Activated T-cell treated with anti-CD3 and anti-CD28 coated beads, Interleukin-2, amount 50 U/mL, for 72 hours (primary cell): ENCODE measurements at regions not wholly inside any gene's neighbourhood (a gene's known extent, or its start where the extent isn't known, plus 50 kb on each side); places are given as distances from the start of the nearest gene placed in this dataset.
A peak's percentile ranks its signal among the peaks of the same experiment; 100 is the strongest.

Source experiments
- ATAC-seq, 2 donors: fragments of 150-1000 bp; cut with Tn5 transposase; replicated peaks in 1 of 2; 2 replicates each; pipeline ENCODE4 v1.10.0; 2021; ENCODE audit warnings: moderate library complexity in 2 of 2, mild to moderate bottlenecking in 1 of 2
- DNase-seq, 2 donors: peaks; one replicate each; pipeline ENCODE4 v3.0.0; 2021 to 2022; ENCODE audit warnings: mixed read lengths in 1 of 2
- H3K27ac Mint-ChIP-seq: one replicate; pipeline ENCODE4 v1.8.0; 2022; ENCODE audit warnings: mild to moderate bottlenecking, moderate library complexity, mixed read lengths
- H3K27me3 Mint-ChIP-seq: one replicate; pipeline ENCODE4 v1.8.0; 2022; ENCODE audit warnings: low read depth, mixed read lengths
- H3K36me3 Mint-ChIP-seq, 2 donors: one replicate each; pipeline ENCODE4 v1.8.0; 2022; ENCODE audit warnings: mixed read lengths in 2 of 2, mild to moderate bottlenecking in 1 of 2; ENCODE audit not compliant: insufficient read depth in 2 of 2
- H3K4me1 Mint-ChIP-seq: one replicate; pipeline ENCODE4 v1.8.0; 2022; ENCODE audit warnings: low read depth, mixed read lengths
- H3K4me3 Mint-ChIP-seq, 2 donors: one replicate each; pipeline ENCODE4 v1.8.0; 2022; ENCODE audit warnings: mild to moderate bottlenecking in 2 of 2, mixed read lengths in 2 of 2, moderate library complexity in 2 of 2
- H3K9me3 Mint-ChIP-seq, 2 donors: one replicate each; pipeline ENCODE4 v1.8.0; 2022; ENCODE audit warnings: mixed read lengths in 2 of 2

DNA sequence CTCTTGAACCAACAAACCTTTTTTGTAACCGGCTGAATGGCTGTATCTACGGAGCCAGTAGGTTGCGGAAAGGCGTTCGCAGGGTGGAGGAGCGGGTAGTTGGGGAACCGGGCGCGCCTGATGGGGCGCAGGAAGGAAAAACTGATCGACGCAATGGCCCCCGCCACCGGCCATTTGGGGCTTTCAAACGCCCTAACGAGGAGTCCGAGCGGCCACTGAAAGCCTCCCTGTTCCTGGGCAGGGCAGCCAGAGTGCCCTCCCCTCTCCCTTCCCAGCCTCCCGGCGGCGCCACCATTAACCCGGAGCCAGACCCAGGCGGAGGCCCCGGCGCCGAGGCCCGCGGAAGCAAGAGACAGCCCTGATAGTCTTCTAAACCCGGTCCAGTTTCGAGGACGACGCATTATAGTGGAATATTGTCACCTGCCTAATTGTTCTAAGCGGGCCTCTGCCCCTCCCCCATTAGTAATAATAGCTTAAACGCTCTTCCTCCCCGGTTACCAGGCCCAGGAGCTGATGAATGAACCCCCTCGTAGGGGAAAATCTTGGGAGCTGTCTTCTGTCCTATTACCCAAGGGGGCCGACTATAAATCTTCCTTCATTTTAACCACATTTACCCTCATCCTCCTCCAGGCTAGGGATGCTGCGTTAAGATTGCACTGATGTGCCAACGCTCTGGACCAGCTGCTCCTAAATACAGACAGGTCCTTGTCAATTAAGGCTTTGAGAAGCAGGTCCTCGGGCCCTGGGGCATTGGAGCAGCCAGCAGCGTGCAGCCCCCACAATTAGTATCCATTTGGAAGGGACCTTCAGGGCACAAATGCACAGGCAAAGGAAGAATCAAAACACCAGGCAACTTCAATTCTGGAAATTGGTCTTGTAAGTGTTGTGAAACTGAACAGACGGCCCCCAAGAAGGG, 61.6 kb upstream of the TMEM33 start:
- peaks cover 6% of the 10 kb centered on the region for H3K4me1 Mint-ChIP-seq
- no peaks in the 10 kb centered on the region for H3K9me3 Mint-ChIP-seq
- peak overlapping the region in 1 of 2 donors; percentile 37 for H3K4me3 Mint-ChIP-seq
- H3K36me3 Mint-ChIP-seq, result no peaks in the 10 kb centered on the region
- H3K27ac Mint-ChIP-seq, result no peak overlapping the region
- ATAC-seq (no peak), DNase-seq (no peak)
- H3K27me3 Mint-ChIP-seq, result peaks cover 95% of the 10 kb centered on the region

DNA sequence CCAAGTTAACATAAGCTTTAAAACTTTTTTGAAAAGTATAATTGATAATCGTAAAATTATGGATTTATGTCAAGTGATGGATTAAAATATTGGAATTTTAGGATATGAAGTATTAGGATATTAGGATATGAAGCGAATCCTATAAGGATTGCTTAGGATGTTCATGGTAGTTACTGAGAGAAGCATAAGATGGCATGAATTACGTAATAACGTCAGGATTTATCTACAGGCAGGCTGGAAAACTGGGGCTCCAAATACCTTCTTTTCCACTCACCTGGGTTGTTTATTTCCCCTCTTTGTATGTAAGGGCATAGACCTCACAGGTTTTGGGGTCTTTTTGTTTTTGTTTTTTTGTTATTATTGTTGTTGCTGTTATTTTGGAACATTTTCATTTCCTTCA, 65.2 kb upstream of the TMEM33 start:
- H3K4me1 Mint-ChIP-seq, result peaks cover 15% of the 10 kb centered on the region
- ATAC-seq, result no peak

DNA sequence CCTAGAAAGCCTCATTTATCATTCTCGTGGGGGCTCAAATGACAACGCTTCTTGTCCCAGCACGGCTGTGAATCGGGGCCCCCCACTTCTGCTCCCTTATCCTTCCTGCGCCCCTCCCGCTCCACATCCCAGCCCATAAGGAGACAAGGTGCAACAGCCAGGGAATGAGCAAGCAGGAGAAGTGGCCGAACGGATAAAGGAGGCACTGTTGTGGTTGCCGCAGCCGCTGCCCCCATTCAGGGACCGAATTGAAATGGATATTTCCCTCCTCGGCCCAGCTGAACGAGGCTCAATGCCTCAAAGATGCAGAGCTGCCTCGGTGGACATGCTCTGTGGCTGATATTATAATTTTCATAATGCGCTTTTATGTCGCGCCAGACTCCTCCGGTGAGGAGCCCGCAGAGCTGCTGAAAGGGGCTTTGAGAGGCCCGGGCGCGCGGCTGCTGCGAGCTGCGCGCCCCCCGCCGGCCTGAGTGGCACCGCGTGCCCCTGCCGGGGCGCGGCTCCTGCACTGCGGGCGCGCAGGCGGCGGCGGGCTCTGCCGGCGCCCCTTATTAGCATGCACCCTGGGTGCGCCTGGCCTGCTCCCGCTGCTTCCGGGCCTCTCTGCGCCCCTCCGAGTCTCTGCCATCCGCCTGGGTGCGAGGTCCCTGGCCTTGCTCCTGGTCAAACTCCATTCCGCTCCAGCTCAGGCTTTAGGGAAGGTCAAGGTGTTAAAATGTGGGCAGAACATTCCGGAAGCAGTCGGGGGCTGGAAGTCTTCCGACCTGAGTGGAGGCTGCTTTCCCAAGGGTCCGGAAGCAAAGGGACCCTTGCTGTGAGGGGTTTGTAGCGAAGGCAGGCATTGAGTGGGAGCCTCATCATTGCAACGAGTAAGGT, 68.2 kb upstream of the TMEM33 start:
- peaks cover 11% of the 10 kb centered on the region for H3K4me1 Mint-ChIP-seq
- no peaks in the 10 kb centered on the region for H3K9me3 Mint-ChIP-seq
- ATAC-seq (peak in 1 of 2 donors; percentile 32), DNase-seq (no peak)
- H3K36me3 Mint-ChIP-seq, result no peaks in the 10 kb centered on the region
- no peak overlapping the region for H3K27ac Mint-ChIP-seq
- H3K27me3 Mint-ChIP-seq, result peaks cover 83% of the 10 kb centered on the region
- peak overlapping the region; percentile 28 to 54 for H3K4me3 Mint-ChIP-seq

More for the DNA sequence above, 65.2 kb upstream of the TMEM33 start:
- no peaks in the 10 kb centered on the region for H3K36me3 Mint-ChIP-seq
- no peak overlapping the region for H3K27ac Mint-ChIP-seq
- no peak overlapping the region for H3K4me3 Mint-ChIP-seq
- no peaks in the 10 kb centered on the region for H3K9me3 Mint-ChIP-seq
- H3K27me3 Mint-ChIP-seq, result peaks cover 92% of the 10 kb centered on the region
- DNase-seq, result no peak

DNA sequence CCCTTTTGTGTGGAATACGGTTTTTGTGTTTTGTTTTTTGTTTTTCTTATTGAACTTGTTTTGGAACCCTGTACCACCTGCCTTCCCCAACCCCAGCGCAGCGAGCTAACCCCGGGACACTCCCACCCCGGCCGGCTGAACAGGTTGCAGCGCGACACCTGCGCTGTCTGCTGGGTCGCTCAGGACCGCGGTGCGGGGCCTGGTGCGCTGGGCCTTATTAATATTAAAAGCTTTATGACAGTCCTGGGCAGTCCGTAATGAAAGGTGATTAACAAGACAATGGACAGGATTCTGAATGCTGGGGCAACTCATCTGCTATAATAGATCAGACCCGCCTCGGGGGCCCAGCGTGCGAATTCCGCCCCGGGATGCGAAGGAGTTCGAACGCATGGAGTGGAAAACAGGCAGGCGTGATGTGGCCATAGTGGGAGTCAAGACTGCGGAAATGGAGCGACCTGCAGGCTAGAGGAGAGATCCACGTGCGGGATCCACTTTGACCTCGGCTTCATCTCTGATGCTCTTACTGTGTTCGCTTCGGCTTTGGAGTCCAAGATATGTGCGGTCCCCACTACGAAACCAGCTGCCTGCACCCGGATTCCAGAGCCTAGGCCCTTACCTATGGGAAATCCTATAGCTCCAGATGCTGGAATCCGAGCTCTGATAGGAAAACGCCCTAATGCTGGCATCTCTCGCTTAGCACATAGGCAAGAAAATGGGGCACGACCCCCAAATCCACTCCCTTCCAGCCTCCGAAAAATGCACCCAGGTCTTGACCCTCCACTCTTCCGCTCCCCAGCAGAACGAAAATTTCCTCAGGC, 69.0 kb upstream of the TMEM33 start:
- ATAC-seq, result no peak
- Mint-ChIP-seq H3K36me3 (no peaks in the 10 kb centered on the region), H3K9me3 (no peaks in the 10 kb centered on the region), H3K4me3 (peak overlapping the region in 1 of 2 donors; percentile 54), H3K27me3 (peaks cover 82% of the 10 kb centered on the region), H3K27ac (no peak overlapping the region), H3K4me1 (peaks cover 11% of the 10 kb centered on the region)
- DNase-seq, result no peak

DNA sequence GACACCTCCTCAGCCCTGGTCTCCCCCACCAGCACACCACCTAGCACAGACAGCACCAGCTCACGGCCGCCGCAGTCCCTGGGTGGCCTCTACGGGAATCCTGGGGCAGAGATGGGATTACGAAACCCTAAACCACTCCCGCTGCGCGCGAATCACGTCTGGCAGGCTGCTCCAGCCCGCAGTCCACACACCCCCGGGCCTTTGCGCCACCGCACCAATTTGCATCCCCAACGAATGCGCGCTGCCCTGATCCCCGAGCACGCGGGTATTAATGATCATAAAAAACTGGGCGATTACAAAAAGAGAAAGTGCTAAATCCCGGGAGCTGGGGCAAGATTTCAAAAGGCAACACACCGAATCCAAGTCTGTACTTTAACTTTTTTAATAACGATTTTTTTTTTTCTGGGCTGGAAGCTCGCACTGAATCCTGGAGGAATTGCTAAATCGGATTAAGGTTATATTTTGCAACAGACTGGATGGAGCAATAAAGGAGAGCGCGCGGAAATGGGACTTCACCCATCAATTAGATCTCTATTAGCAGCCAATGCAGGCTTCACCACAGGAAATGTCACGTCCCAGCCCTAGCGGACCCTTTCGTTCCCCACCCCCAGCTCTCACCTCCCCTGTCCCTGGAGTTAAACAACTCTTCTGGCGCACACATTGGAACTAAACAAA, 69.8 kb upstream of the TMEM33 start:
- no peaks in the 10 kb centered on the region for H3K36me3 Mint-ChIP-seq
- peaks cover 11% of the 10 kb centered on the region for H3K4me1 Mint-ChIP-seq
- no peak for DNase-seq
- H3K9me3 Mint-ChIP-seq, result no peaks in the 10 kb centered on the region
- peaks cover 79% of the 10 kb centered on the region for H3K27me3 Mint-ChIP-seq
- no peak overlapping the region for H3K27ac Mint-ChIP-seq
- H3K4me3 Mint-ChIP-seq, result peak overlapping the region in 1 of 2 donors; percentile 12
- ATAC-seq, result no peak

DNA sequence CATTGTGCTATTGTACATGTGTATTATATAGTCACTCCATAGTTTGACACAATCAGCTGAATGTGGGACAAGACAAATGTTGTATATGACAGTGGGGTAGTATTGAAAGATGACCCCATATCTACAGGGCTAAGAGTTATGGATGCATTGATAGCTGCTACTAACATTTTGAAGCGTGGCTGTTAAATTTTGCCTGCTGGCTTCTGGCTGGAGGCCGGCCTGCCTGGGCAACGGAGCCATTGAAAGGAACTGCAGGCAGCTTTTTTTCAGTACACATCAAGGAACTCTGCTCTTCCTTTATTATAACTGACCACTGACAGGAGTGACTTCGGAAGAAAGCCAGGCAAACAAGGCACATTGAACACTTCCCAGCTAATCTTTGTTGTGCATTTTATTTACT, 76.1 kb upstream of the TMEM33 start:
- Mint-ChIP-seq H3K36me3 (no peaks in the 10 kb centered on the region), H3K4me3 (no peak overlapping the region), H3K27me3 (peaks cover 42% of the 10 kb centered on the region), H3K27ac (no peak overlapping the region), H3K9me3 (no peaks in the 10 kb centered on the region), H3K4me1 (no peaks in the 10 kb centered on the region)
- ATAC-seq, result no peak
- no peak for DNase-seq

DNA sequence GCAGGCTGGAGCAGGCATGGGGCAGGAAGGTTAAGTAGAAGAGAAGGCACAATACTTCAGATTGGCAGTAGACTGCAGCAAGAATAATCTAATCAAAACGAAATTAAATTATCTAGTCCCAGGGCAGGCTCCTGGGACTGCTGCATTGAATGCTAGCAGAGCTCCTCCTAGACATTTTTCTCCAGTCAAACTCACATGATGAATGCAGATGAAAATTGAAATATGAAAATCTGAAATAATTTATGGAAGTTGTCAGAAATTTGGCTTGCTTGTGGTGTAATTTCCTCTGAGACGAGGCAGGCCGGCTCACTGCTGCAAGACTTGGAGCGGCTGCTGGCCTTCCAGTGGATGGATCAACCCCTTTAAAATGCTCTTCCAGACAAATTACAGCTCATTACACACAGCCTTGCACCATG, 78.0 kb upstream of the TMEM33 start:
- Mint-ChIP-seq H3K9me3 (no peaks in the 10 kb centered on the region), H3K27me3 (peaks cover 43% of the 10 kb centered on the region), H3K36me3 (no peaks in the 10 kb centered on the region), H3K27ac (no peak overlapping the region), H3K4me1 (no peaks in the 10 kb centered on the region), H3K4me3 (no peak overlapping the region)
- DNase-seq, result no peak
- no peak for ATAC-seq

DNA sequence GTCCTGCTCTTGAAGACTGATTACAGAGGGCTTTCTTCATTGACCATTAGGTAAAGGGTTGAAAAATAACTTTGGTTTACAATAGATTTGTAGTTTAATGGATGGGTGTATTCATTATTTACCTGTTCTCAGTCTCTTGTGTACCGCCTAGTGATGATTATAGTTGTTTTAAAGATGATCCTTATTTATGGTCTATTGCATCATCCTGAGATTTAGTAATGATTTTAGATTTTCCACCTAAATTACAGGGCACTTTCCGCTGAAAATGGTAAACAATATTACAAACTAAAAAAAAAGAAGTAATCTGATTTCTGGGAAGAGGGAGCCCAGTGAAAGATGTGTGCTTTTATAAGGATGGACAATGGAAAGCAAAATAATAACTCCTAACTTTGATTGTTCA, 78.4 kb upstream of the TMEM33 start:
- DNase-seq, result no peak
- Mint-ChIP-seq H3K27ac (no peak overlapping the region), H3K27me3 (peaks cover 43% of the 10 kb centered on the region), H3K9me3 (no peaks in the 10 kb centered on the region), H3K4me1 (no peaks in the 10 kb centered on the region), H3K4me3 (no peak overlapping the region), H3K36me3 (no peaks in the 10 kb centered on the region)
- no peak for ATAC-seq

DNA sequence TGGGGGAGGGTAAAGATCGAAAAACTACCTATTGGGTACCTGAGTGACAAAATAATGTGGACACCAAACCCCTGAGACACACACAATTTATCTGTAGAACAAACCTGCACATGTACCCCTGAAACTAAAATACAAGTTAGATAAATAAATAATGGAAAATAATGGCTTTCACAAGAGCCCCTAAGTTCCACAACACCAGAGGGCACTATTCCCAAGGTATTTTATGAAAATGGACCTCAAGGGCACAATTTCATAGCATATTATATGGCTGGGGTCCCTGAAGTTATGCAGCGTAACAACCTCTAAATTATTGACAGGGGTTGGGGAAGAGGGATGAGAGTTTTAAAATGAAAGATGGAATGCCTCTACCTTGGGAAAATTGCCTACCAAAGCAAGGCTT, 81.3 kb upstream of the TMEM33 start:
- no peaks in the 10 kb centered on the region for H3K36me3 Mint-ChIP-seq
- H3K9me3 Mint-ChIP-seq, result no peaks in the 10 kb centered on the region
- peaks cover 39% of the 10 kb centered on the region for H3K27me3 Mint-ChIP-seq

DNA sequence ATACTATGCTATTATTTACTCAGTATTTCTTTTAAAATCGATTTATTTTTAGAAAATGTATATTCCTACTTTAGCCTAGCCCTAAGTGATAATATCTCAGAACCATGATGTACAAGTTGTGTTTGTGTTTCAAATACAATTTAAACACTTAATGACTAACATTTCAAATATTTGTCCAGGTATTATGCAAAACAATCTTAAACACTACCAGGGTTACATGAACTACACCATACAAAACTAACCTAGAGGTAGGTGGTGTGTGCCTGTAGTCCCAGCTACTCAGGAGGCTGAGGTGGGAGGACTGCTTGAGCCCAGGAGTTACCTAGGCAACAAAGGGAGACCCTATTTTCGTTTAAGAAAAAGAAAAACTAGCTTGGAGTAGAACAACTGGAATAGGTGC, 83.0 kb upstream of the TMEM33 start:
- Mint-ChIP-seq H3K27me3 (peaks cover 28% of the 10 kb centered on the region), H3K4me3 (no peak overlapping the region), H3K4me1 (no peaks in the 10 kb centered on the region), H3K27ac (no peak overlapping the region), H3K9me3 (no peaks in the 10 kb centered on the region), H3K36me3 (no peaks in the 10 kb centered on the region)
- ATAC-seq (no peak), DNase-seq (no peak)

More for the DNA sequence above, 81.3 kb upstream of the TMEM33 start:
- DNase-seq (no peak), ATAC-seq (no peak)
- no peak overlapping the region for H3K4me3 Mint-ChIP-seq
- H3K4me1 Mint-ChIP-seq, result no peaks in the 10 kb centered on the region
- no peak overlapping the region for H3K27ac Mint-ChIP-seq

DNA sequence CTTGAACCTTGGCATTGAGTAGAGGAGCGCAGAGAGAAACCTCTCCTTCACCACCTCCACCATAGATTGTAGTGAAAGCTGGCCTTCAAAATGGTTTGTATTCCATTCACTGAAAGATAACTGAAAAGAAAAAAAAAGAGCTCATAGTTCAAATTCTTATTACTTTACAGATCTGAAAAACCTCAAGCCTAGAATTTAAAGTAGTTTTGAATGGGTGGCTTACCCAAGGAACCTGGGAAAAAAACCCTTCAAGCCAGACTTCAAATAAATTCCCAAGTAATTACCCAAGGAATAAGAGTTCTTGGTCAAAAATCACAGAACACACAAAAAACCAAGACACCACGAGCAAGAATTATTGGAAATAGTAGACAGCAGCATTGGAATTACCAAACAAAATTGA, 83.6 kb upstream of the TMEM33 start:
- no peak for ATAC-seq
- no peak overlapping the region for H3K4me3 Mint-ChIP-seq

DNA sequence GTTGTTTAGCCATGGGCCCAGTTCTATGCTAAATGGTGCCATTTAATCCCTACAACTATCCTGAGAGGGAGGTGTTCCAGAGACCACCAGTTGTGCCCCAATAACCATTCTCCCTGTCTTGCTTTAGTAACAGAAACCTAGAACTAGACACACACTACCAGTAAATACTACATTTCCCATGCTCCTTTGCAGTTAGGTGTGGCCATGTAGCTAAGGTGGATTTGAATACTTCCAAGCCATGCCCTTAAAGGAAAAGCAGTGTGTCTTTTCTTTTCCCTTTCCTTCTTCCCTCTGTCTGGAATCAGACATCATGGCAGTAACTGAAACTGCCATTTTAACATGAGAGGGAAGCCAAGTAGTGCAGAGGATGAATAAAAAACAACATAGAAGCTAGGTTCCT, 90.9 kb upstream of the TMEM33 start:
- DNase-seq, result no peak
- peaks cover 10% of the 10 kb centered on the region for H3K4me1 Mint-ChIP-seq
- H3K4me3 Mint-ChIP-seq, result no peak overlapping the region
- H3K27me3 Mint-ChIP-seq, result peaks cover 19% of the 10 kb centered on the region
- no peaks in the 10 kb centered on the region for H3K36me3 Mint-ChIP-seq
- H3K9me3 Mint-ChIP-seq, result peaks cover 0 to 4% of the 10 kb centered on the region in 2 donors
- H3K27ac Mint-ChIP-seq, result no peak overlapping the region
- ATAC-seq, result no peak

More for the DNA sequence above, 83.6 kb upstream of the TMEM33 start:
- H3K36me3 Mint-ChIP-seq, result no peaks in the 10 kb centered on the region
- no peaks in the 10 kb centered on the region for H3K9me3 Mint-ChIP-seq
- no peak for DNase-seq
- peaks cover 28% of the 10 kb centered on the region for H3K27me3 Mint-ChIP-seq
- H3K4me1 Mint-ChIP-seq, result no peaks in the 10 kb centered on the region
- no peak overlapping the region for H3K27ac Mint-ChIP-seq
